Activated CD8-positive, alpha-beta memory T cell treated with anti-CD3 and anti-CD28 coated beads for 24 hours (primary cell): ENCODE measurements at regions not wholly inside any gene's neighbourhood (a gene's known extent, or its start where the extent isn't known, plus 50 kb on each side); places are given as distances from the start of the nearest gene placed in this dataset.

ENCODE experiments used
- DNase-seq: peaks from one replicate; pipeline ENCODE4 v3.0.0-alpha.2; 2020

GRCh38 chr2:220241423-220241822, 614.0 kb downstream of the SLC4A3 start:
- DNase-seq: no peak

- DNase-seq: no peak
Observed at GRCh38 chr2:220243571-220243970, 616.1 kb downstream of the SLC4A3 start.

GRCh38 chr2:220246386-220246785, 619.0 kb downstream of the SLC4A3 start:
- DNase-seq: no peak

DNA sequence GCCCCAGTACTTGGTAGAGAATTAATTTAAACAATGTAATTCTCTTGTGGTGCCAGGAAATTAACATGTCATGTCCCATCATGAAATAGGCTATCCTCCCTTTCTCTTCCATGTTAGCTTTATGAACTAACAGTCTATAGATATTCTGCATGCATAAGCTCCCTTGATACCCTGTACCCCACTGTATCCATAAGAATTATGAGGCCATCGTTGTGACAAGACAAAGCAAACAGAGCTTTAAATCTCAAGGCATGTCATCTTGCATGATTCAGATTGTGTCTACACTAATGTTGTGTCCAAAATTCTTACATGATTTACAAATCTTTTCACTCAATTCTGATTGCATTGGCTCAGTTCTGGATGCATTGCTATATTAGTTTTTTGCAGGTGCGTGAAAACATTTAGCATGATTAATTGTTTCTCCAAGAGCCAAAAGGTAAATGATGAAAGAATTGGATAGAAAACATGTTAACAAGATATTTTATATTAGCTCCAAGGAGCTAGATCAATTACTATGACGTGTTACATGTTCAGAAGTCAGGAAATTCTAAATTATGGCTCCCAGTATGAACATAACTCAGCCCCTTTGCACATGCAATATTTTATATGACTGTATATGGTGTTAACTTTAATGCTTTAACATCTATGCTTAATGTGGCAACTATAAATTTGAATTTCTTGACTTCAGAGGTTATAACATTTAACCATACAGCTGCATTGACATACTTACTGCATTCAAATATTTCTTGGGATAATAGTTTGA, 620.3 kb downstream of the SLC4A3 start:
- no peak for DNase-seq

GRCh38 chr2:220259662-220260061, 632.2 kb downstream of the SLC4A3 start:
- DNase-seq: no peak

DNA sequence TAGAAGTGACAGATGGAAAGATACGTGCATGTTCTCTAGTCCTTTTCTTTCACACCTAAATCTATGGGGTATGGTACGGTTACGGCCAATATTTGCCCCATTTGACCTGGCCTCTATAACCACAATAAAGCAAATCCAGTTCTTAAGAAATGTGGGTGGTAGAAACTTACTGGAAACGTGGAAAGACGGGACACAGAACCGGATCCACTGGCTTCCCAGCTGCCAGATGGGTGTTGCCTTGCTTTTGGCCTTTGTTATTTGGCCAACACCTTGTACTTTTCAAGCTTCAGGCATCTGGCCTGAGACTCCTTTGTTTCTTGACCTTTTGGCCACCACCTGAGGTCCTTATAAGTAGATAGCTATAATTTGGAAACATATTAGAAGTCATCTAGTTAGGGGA, 635.9 kb downstream of the SLC4A3 start:
- DNase-seq: no peak

DNA sequence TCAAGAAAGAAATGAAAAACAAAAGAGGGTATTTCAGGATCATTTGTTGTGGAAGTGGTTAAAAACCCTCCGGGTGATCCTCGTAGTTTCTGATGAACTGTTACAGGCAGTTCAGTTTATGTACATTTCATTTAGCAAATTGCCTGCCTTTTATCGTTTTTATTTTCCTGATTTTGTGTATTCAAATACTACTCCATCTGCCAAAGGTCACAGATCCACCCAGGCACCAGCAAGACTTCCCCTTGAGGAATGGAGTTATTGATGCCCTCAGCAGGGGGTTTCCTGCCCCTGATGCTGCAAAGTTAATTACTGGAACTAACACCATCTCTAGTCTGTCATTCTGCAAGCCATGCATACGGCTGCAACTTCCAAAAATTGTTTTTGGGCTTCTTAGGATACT, 641.9 kb downstream of the SLC4A3 start:
- DNase-seq: no peak

- DNase-seq: no peak
Observed at GRCh38 chr2:220270481-220271070, 643.1 kb downstream of the SLC4A3 start.

DNA sequence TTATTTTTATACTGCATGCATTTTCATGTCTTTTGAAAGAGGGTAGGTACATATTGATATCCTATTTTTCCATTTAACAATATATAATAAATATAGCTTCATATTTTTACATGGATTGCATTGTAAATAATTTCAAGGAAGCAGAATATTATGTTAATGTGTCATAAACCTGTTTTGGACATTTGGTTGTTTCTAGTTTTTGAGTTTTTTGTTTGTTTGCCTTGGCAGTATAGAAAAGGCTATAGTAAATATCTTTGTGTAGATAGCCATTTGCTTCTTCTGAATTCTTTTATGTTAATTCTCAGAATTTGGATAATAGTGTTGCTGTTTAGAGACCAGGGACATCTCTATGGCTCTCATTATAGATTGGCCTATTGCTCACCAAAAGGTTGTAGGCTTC, 645.2 kb downstream of the SLC4A3 start:
- no peak for DNase-seq

DNA sequence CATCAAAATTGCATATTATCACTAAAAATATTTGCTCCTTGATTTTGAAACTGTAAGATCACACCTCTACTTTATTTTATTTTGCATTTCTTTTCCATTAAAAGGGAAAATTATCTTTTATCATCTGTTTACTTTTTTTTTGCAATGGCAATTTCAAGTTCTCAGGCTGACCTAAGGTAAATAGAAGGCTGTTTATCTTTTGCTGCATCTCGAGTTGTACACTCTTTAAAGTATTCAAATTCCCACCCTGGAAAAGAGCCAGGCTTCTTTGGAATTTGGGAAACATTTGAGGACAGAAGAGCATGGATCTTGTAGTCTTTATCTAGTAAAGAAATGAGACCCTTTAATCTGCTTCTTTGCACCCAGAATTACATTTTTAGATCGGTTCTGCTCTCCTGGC, 645.7 kb downstream of the SLC4A3 start:
- no peak for DNase-seq

DNA sequence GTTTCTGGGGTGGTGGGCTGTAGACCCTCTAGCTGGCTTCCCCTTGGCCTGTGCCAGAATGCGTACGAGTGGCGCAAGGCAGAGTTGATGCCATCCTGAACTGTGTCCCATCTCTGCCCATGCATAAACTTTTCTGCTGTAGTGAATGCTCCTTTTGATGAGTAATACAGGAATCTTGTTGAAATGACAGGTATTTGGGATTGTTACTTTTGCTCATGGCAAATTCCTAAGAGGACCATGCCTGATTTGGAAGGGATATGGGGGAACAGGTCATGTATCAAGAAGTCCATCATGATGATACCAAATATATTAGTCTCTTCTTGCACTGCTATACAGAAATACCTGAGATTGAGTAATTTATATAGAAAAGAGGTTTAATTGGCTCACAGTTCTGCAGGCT, 648.0 kb downstream of the SLC4A3 start:
- no peak for DNase-seq

- no peak for DNase-seq
Observed at GRCh38 chr2:220276741-220277444, 649.5 kb downstream of the SLC4A3 start.

DNA sequence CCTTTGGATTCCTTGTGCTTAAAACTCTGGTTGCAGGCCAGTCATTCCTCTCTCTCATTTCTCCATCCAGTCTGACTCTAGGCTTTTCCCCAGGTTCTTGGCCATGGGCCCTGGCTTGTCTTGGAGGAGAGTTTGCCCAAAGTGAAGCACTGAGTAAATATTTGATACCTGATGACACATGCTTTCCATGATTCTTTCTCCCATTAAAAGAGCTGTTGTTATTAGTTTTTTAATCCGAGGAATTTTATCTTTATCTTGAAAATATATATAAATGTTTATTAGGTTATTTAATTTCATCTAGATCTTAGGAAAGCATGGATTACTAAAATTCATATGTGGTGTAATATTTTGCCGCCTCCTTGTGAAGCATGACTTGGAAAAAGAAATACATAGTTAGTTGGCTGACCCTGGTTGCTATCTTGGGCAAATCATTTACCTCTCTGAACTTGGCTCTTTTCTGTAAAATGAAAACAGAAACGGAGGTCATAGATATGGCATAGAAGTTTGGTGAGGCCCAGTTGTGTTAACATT, 650.1 kb downstream of the SLC4A3 start:
- DNase-seq: no peak

DNA sequence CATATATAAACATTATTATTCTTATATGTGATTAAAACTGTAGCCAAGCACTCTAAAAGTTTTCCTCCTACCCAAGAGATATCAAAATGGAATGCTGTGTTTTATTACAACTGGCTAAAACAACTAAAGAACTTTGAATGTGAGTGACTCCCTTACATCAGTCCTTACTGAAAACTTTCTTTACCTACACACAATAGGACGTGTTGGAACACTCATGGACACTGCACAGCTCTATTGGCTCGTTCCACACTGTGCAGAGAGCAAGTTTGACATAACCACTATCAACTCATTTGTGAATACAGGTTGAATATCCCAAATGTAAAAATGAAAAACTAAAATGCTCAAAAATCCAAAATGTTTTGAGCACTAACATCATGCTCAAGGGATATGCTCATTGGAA, 650.6 kb downstream of the SLC4A3 start:
- DNase-seq: no peak

DNA sequence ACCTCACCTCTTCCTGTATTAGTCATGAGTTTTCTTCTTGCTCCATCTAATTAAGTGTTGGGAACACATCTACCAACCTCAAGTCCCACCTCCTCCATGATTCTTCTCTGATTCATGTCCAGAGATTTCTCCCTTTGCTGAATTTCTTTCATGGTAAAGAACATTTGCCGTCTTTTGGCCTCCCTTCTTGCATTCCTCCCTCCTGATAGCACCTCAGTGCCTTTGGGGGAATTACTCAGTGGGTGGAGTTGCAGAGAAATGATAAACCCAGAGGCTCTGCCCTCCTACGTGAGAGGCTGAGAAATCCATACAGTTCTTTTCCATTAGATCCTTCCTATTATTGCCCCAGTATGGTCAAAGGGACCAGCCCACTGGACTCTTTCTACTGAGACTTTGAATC, 651.9 kb downstream of the SLC4A3 start:
- no peak for DNase-seq

DNA sequence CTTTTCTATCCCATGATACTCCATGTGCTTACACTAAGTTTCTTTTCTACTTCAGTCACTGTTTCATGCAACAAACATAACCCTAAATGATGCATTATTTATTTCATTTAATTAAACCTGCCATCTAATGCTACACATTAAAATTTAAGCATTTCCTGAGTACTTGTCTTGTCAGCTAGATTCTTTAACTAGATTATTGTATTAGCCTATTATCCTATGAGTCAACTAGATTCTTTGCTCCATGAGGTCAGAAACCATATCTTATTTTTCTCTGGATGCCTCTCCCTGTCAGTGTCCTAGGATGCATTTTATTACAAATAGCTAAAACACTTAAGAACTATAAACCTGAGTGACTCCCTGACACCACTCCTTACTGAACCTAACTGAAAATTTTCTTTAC, 652.4 kb downstream of the SLC4A3 start:
- no peak for DNase-seq

- DNase-seq: no peak
Observed at GRCh38 chr2:220280736-220281135, 653.3 kb downstream of the SLC4A3 start.

DNA sequence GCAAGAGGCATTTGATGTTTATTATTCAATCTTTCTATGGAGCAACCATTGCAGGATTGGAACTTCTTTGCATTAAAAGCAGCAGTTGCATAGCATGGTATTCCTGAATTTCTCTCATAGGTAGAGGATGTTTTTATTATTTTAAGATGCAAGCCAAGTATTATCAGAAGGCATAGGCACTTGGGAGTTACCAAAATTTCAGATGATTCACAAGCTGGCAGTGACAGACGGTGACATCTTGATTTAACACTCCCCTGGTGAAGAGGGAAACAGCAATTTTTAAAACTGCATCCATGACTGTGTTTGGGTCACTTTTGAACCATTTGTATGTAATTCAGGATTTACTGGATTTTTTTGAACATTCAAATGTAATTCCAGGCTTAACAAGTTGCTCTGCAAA, 654.3 kb downstream of the SLC4A3 start:
- DNase-seq: no peak

- no peak for DNase-seq
Observed at GRCh38 chr2:220282236-220282635, 654.8 kb downstream of the SLC4A3 start.

GRCh38 chr2:220293966-220294365, 666.5 kb downstream of the SLC4A3 start:
- no peak for DNase-seq

- no peak for DNase-seq
Observed at GRCh38 chr2:220296174-220296573, 668.7 kb downstream of the SLC4A3 start.

DNA sequence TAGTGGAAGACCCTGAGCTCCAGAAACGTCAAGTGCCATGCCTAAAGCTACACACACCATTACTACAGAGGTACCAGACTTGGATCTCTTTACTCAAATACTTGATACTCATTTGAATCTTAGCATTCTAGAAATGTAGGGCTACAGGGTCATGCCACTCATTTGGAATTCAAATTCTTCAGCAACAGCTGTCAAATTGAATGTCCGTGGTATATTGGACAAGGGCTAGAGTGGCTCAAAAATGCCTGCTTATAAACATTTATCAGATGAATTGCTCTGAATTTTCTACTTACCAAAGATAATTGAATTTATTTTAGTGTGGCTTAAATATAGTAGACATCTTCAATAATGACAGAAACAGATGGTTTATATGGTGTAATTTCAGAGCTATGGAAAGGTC, 669.7 kb downstream of the SLC4A3 start:
- no peak for DNase-seq

- DNase-seq: no peak
Observed at GRCh38 chr2:220300806-220301205, 673.4 kb downstream of the SLC4A3 start.

GRCh38 chr2:220302756-220303155, 675.3 kb downstream of the SLC4A3 start:
- no peak for DNase-seq
